ENCODE measurements at regions not wholly inside any gene's neighbourhood (a gene's known extent, or its start where the extent isn't known, plus 50 kb on each side); places are given as distances from the start of the nearest gene placed in this dataset.

DNA sequence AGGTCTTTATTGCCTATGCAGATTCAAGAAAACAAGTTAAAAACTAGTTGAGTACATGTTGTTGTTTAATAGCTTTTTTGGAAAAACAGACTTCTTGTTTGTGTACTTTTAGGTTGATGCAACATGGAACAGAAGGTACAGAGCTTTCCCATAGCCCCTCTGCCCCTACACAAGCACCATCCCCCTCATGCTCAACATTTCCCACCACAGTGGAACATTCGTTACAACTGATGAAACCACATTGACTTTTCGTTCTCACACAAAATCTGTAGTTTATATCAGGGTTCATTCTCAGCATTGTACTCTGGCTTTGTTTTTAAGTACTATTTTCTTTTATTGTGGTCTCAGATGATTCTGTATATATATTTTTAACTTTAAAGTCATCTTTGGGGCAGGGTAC is 1054.6 kb downstream of the NTRK3 start:
- TF ChIP-seq CTCF (IDR thresholded peaks at IDR 0.05) (no peak), POLR2A (IDR thresholded peaks at IDR 0.05) (no peak), POLR2AphosphoS5 (IDR thresholded peaks at IDR 0.05) (no peak)

Data from prostate gland (tissue), 2 donors.